ENCODE measurements at regions not wholly inside any gene's neighbourhood (a gene's known extent, or its start where the extent isn't known, plus 50 kb on each side); places are given as distances from the start of the nearest gene placed in this dataset.

- TF ChIP-seq, protein P1, sequence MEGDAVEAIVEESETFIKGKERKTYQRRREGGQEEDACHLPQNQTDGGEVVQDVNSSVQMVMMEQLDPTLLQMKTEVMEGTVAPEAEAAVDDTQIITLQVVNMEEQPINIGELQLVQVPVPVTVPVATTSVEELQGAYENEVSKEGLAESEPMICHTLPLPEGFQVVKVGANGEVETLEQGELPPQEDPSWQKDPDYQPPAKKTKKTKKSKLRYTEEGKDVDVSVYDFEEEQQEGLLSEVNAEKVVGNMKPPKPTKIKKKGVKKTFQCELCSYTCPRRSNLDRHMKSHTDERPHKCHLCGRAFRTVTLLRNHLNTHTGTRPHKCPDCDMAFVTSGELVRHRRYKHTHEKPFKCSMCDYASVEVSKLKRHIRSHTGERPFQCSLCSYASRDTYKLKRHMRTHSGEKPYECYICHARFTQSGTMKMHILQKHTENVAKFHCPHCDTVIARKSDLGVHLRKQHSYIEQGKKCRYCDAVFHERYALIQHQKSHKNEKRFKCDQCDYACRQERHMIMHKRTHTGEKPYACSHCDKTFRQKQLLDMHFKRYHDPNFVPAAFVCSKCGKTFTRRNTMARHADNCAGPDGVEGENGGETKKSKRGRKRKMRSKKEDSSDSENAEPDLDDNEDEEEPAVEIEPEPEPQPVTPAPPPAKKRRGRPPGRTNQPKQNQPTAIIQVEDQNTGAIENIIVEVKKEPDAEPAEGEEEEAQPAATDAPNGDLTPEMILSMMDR (IDR thresholded peaks at IDR 0.05; ENCODE audit: borderline replicate concordance, insufficient read depth, low read depth, low read length): no peak
- no peak overlapping the region for H3K4me3 ChIP-seq (ENCODE audit: low read depth, low read length)
These were observed 2162.0 kb downstream of the MRPL39 start for GRCh38 chr21:23445307-23445706.

- H3K4me3 ChIP-seq (ENCODE audit: low read depth, low read length): no peak overlapping the region
- TF ChIP-seq, protein P1 (IDR thresholded peaks at IDR 0.05; ENCODE audit: borderline replicate concordance, insufficient read depth, low read depth, low read length): no peak
These were observed 2169.2 kb downstream of the MRPL39 start for GRCh38 chr21:23438081-23438480.

DNA sequence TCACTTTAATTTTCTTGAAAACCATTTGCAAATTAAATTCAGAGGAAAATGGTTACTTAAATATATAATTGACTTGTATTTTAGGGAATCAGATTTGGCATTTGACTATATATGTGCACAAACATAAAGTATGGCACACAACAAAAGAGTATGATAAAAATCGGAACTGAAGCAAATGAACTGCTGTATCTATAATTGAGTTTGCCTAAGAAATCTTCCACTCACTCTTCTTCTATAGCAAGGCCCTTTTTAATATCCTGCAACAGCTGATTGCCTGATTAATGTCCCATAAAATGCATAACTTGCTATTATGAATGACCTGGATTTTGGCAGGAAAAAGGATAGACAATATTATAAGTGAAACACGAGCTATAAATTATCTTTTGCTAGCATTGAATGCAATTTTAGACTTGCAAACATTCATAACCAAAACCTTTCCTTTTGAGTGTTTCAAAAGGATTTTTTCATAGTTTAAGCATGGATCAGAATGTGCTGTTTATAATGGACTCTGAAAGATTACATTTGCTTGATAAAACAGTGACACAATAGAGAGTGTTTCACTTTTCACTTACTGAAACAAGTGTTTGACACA, 2204.3 kb downstream of the MRPL39 start:
- no peak overlapping the region for H3K4me3 ChIP-seq (ENCODE audit: low read depth, low read length)
- TF ChIP-seq, protein P1 (IDR thresholded peaks at IDR 0.05; ENCODE audit: borderline replicate concordance, insufficient read depth, low read depth, low read length): no peak

DNA sequence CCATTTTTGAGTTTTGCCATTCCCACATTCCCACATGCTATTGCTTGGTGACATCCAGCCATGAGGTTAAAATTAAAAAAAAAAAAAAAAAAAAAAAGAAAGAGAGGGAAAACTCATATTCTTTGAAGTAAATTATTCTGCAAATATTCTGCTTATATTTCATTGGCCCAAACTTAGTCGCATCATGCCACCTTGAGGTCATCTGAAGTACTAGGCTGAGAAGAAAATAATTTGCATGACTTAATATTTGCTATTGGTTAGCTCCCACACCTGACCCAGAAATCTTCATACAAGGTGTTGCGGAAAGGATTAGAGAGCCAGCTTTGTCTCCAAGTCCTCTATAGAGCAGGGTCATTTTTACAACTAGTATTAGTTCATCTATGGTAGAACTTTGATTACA, 2206.0 kb downstream of the MRPL39 start:
- TF ChIP-seq, protein P1 (IDR thresholded peaks at IDR 0.05; ENCODE audit: borderline replicate concordance, insufficient read depth, low read depth, low read length): no peak
- no peak overlapping the region for H3K4me3 ChIP-seq (ENCODE audit: low read depth, low read length)

GRCh38 chr21:23398726-23399125, 2208.6 kb downstream of the MRPL39 start:
- TF ChIP-seq, protein P1 (IDR thresholded peaks at IDR 0.05; ENCODE audit: borderline replicate concordance, insufficient read depth, low read depth, low read length): no peak
- no peak overlapping the region for H3K4me3 ChIP-seq (ENCODE audit: low read depth, low read length)

DNA sequence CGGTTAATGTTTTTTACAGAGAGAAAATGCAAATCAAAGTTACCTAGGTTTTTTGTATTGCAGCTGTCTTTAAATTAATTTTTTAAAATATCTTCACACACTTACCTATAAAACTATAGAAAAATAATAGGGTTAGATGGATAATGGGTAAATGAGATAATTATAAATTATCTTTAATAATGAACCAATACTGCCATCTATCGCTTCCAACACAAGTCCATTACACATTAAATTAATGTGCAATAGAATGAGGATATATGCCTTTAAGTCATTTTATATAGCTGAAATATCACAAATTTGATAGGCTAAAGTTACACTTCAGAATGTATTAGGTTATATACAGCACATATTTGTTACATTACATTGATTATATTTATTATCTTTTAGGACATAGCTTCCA, 2212.8 kb downstream of the MRPL39 start:
- H3K4me3 ChIP-seq (ENCODE audit: low read depth, low read length): no peak overlapping the region
- TF ChIP-seq, protein P1 (IDR thresholded peaks at IDR 0.05; ENCODE audit: borderline replicate concordance, insufficient read depth, low read depth, low read length): no peak

GRCh38 chr21:23384679-23385078, 2222.6 kb downstream of the MRPL39 start:
- no peak overlapping the region for H3K4me3 ChIP-seq (ENCODE audit: low read depth, low read length)
- TF ChIP-seq, protein P1 (IDR thresholded peaks at IDR 0.05; ENCODE audit: borderline replicate concordance, insufficient read depth, low read depth, low read length): no peak
